Astrocyte (in vitro differentiated cells and primary cell): ENCODE measurements at regions not wholly inside any gene's neighbourhood (a gene's known extent, or its start where the extent isn't known, plus 50 kb on each side); places are given as distances from the start of the nearest gene placed in this dataset.

Experiments
- DNase-seq: peaks from one replicate; pipeline ENCODE4 v3.0.0-alpha.2; 2010; ENCODE audit warnings: low read depth
- FAIRE-seq: peaks from 2 replicates; lab custom pipeline; 2011; peaks lifted over from hg19 to GRCh38; lab: Jason Lieb, UNC
- H2AFZ ChIP-seq: 2 replicates; pipeline ENCODE4 v1.6.0; 2012; ENCODE audit warnings: low read depth, low read length, inconsistent platforms
- H3K27ac ChIP-seq: 2 replicates; pipeline ENCODE4 v1.5.1; 2011; ENCODE audit warnings: low read depth, low read length, inconsistent platforms
- H3K27me3 ChIP-seq: 2 replicates; pipeline ENCODE4 v1.6.0; 2011; ENCODE audit warnings: low read length, inconsistent platforms; ENCODE audit not compliant: insufficient read depth
- H3K36me3 ChIP-seq: 2 replicates; pipeline ENCODE4 v1.5.1; 2011; ENCODE audit warnings: low read length, inconsistent platforms; ENCODE audit not compliant: insufficient read depth
- H3K4me1 ChIP-seq: 2 replicates; pipeline ENCODE4 v1.5.1; 2011; ENCODE audit warnings: low read length, inconsistent platforms; ENCODE audit not compliant: insufficient read depth
- H3K4me2 ChIP-seq: 2 replicates; pipeline ENCODE4 v1.6.0; 2012; ENCODE audit warnings: low read length, inconsistent platforms
- H3K4me3 ChIP-seq: 2 replicates; pipeline ENCODE4 v1.5.1; 2011; ENCODE audit warnings: low read depth, mild to moderate bottlenecking, low read length, inconsistent platforms; ENCODE audit not compliant: insufficient read depth
- H3K79me2 ChIP-seq: 2 replicates; pipeline ENCODE4 v1.6.0; 2012; ENCODE audit warnings: mild to moderate bottlenecking, low read length, inconsistent platforms; ENCODE audit not compliant: insufficient read depth
- H3K9ac ChIP-seq: 2 replicates; pipeline ENCODE4 v1.6.0; 2012; ENCODE audit warnings: mild to moderate bottlenecking, low read length, inconsistent platforms
- H3K9me3 ChIP-seq: 2 replicates; pipeline ENCODE4 v1.5.1; 2012; ENCODE audit warnings: low read depth, mild to moderate bottlenecking, low read length, inconsistent platforms; ENCODE audit not compliant: insufficient read depth
- H4K20me1 ChIP-seq: 2 replicates; pipeline ENCODE4 v1.6.0; 2012; ENCODE audit warnings: low read length, inconsistent platforms; ENCODE audit not compliant: insufficient read depth
- H3K27ac Mint-ChIP-seq: one replicate; pipeline ENCODE4 v1.8.0; 2021; ENCODE audit warnings: mild to moderate bottlenecking, mixed read lengths; ENCODE audit not compliant: unreplicated experiment
- H3K27me3 Mint-ChIP-seq: one replicate; pipeline ENCODE4 v1.8.0; 2021; ENCODE audit warnings: low read depth, mixed read lengths; ENCODE audit not compliant: unreplicated experiment
- H3K36me3 Mint-ChIP-seq: one replicate; pipeline ENCODE4 v1.8.0; 2021; ENCODE audit warnings: low read depth, mixed read lengths; ENCODE audit not compliant: unreplicated experiment
- H3K4me1 Mint-ChIP-seq: one replicate; pipeline ENCODE4 v1.8.0; 2021; ENCODE audit warnings: low read depth, mixed read lengths; ENCODE audit not compliant: unreplicated experiment
- H3K4me3 Mint-ChIP-seq: one replicate; pipeline ENCODE4 v1.8.0; 2021; ENCODE audit warnings: mild to moderate bottlenecking, moderate library complexity, mixed read lengths; ENCODE audit not compliant: unreplicated experiment
- H3K9me3 Mint-ChIP-seq: one replicate; pipeline ENCODE4 v1.8.0; 2021; ENCODE audit warnings: mild to moderate bottlenecking, mixed read lengths; ENCODE audit not compliant: unreplicated experiment
- EZH2 ChIP-seq: IDR thresholded peaks from 2 replicates; pipeline ENCODE4 v1.6.1; 2012; ENCODE audit warnings: mild to moderate bottlenecking, low read length, inconsistent platforms; ENCODE audit not compliant: insufficient read depth
- TF ChIP-seq, protein P1 (sequence below): IDR thresholded peaks from 2 replicates; pipeline ENCODE4 v1.5.1; 2011; ENCODE audit warnings: low read depth, mild to moderate bottlenecking, inconsistent platforms, low read length, moderate library complexity; ENCODE audit not compliant: insufficient read depth

DNA sequence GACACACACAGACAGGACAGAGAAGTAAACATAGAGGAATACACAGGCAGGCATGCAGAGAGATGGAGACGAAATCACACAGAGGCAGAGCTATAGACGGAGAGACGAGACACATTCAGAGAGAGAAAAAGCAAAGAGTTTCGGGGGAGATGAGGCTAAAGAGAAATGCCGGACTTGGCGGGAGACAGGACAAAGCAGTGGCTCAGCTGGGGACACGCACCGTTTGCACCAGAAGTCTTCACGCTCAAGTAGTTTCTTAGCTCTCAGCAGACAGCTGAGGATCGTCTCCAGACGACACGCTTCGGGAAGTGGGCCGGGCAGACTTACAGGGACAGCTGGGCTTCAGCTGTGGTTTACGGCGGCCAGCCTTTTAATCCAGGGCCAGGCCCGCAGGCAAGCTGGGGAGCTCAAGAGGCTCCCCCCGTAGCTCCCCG, 56.2 kb upstream of the DLG1 start:
- peak overlapping the region; percentile 79 for H3K4me2 ChIP-seq
- peak overlapping the region; percentile 9 for H3K4me3 Mint-ChIP-seq

DNA sequence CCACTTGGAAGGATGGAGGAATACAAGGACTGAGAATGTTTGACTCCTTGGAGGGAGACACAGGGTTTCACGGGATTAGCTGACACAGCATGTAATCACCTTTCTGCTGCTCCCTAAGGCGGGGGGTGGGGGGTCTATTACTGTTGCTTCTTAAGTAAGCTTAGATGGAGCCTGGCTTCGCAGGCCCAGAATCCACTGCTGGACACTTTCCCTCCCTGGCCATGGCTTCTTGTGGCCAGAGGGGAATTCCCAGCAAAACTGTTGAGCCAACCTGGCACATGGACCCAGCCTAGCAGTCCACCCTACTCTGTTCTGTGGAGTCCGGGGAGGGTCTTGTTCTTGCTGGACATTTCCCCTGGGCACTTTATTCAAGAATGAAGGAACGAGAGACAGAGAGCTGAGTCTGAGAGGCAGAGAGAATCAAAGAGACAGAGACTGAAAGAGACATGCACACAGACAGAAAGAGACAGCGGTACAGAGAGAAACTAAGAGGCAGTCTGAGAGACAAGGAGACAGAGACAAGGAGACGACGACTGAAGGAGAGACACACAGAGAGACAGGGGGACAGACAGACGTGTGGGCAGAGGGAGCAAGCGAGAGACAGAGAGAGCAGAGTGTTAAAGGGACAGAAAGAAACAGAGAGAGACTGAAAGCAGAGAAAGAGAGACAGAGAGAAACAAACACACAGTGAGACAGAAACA, 55.6 kb upstream of the DLG1 start:
- H3K9me3 Mint-ChIP-seq, result peaks cover 14% of the 10 kb centered on the region

More for the DNA sequence above, 56.2 kb upstream of the DLG1 start:
- peaks cover 18% of the 10 kb centered on the region for H3K9me3 Mint-ChIP-seq
- H3K27me3 Mint-ChIP-seq, result peaks cover 2% of the 10 kb centered on the region
- no peaks in the 10 kb centered on the region for H3K36me3 Mint-ChIP-seq
- Histone ChIP-seq H2AFZ (peak overlapping the region; percentile 66), H3K4me1 (peaks cover 28% of the 10 kb centered on the region), H3K9ac (peak overlapping the region; percentile 81), H3K9me3 (peaks cover 3% of the 10 kb centered on the region), H4K20me1 (no peaks in the 10 kb centered on the region), H3K27me3 (no peaks in the 10 kb centered on the region), H3K27ac (peak overlapping the region; percentile 72), H3K79me2 (no peaks in the 10 kb centered on the region), H3K36me3 (no peaks in the 10 kb centered on the region), H3K4me3 (peak overlapping the region; percentile 37)
- peaks cover 27% of the 10 kb centered on the region for H3K4me1 Mint-ChIP-seq
- DNase-seq (peak; percentile 68), FAIRE-seq (no peak)
- peak overlapping the region; percentile 90 for H3K27ac Mint-ChIP-seq
- TF ChIP-seq, protein P1, sequence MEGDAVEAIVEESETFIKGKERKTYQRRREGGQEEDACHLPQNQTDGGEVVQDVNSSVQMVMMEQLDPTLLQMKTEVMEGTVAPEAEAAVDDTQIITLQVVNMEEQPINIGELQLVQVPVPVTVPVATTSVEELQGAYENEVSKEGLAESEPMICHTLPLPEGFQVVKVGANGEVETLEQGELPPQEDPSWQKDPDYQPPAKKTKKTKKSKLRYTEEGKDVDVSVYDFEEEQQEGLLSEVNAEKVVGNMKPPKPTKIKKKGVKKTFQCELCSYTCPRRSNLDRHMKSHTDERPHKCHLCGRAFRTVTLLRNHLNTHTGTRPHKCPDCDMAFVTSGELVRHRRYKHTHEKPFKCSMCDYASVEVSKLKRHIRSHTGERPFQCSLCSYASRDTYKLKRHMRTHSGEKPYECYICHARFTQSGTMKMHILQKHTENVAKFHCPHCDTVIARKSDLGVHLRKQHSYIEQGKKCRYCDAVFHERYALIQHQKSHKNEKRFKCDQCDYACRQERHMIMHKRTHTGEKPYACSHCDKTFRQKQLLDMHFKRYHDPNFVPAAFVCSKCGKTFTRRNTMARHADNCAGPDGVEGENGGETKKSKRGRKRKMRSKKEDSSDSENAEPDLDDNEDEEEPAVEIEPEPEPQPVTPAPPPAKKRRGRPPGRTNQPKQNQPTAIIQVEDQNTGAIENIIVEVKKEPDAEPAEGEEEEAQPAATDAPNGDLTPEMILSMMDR, result no peak
- no peak for TF ChIP-seq EZH2

More for the DNA sequence above, 55.6 kb upstream of the DLG1 start:
- Mint-ChIP-seq H3K27me3 (peaks cover 2% of the 10 kb centered on the region), H3K4me1 (peaks cover 32% of the 10 kb centered on the region), H3K36me3 (no peaks in the 10 kb centered on the region), H3K4me3 (peak overlapping the region; percentile 9), H3K27ac (peak overlapping the region; percentile 90)
- Histone ChIP-seq H4K20me1 (no peaks in the 10 kb centered on the region), H3K9ac (peak overlapping the region; percentile 81), H3K36me3 (no peaks in the 10 kb centered on the region), H2AFZ (peak overlapping the region; percentile 66), H3K9me3 (peaks cover 3% of the 10 kb centered on the region), H3K27me3 (no peaks in the 10 kb centered on the region), H3K4me2 (peak overlapping the region; percentile 79), H3K4me1 (peaks cover 32% of the 10 kb centered on the region), H3K79me2 (no peaks in the 10 kb centered on the region), H3K27ac (peak overlapping the region; percentile 72), H3K4me3 (peak overlapping the region; percentile 37)
- no peak for DNase-seq
- TF ChIP-seq EZH2, result no peak
- TF ChIP-seq, protein P1, result no peak
- no peak for FAIRE-seq
